Lung (tissue), 11 donors: ENCODE measurements at regions not wholly inside any gene's neighbourhood (a gene's known extent, or its start where the extent isn't known, plus 50 kb on each side); places are given as distances from the start of the nearest gene placed in this dataset.

Source experiments
- ATAC-seq: fragments of 200-7000 bp; cut with Tn5 transposase; one replicate; pipeline ENCODE4 v1.9.1; 2020; ENCODE audit warnings: moderate number of reproducible peaks; ENCODE audit not compliant: insufficient read depth, low FRiP score
- DNase-seq, 3 donors: peaks; one replicate each; pipeline ENCODE4 v3.0.0-alpha.2; 2013 to 2017
- H3K27ac ChIP-seq, 2 donors: one replicate each; pipeline ENCODE4 v1.5.1; 2013; ENCODE audit warnings: mild to moderate bottlenecking in 2 of 2, moderate library complexity in 2 of 2, control low read depth in 1 of 2, inconsistent platforms in 1 of 2, low read depth in 1 of 2, low read length in 1 of 2
- H3K27me3 ChIP-seq, 3 donors: one replicate each; pipeline ENCODE4 v1.5.1; 2013; ENCODE audit warnings: low read length in 2 of 3; ENCODE audit not compliant: control insufficient read depth in 3 of 3, insufficient read depth in 3 of 3
- H3K36me3 ChIP-seq, 4 donors: one replicate each; pipeline ENCODE4 v1.5.1; 2013; ENCODE audit warnings: low read length in 4 of 4, mild to moderate bottlenecking in 1 of 4, moderate library complexity in 1 of 4; ENCODE audit not compliant: control insufficient read depth in 4 of 4, insufficient read depth in 4 of 4
- H3K4me1 ChIP-seq, 5 donors: one replicate each; pipeline ENCODE4 v1.5.1; 2013; ENCODE audit warnings: low read length in 5 of 5, mild to moderate bottlenecking in 2 of 5, moderate library complexity in 1 of 5; ENCODE audit not compliant: control insufficient read depth in 5 of 5, insufficient read depth in 5 of 5
- H3K4me3 ChIP-seq: one replicate; pipeline ENCODE4 v1.5.1; 2013; ENCODE audit warnings: mild to moderate bottlenecking, control low read depth, moderate library complexity
- H3K9ac ChIP-seq, 2 donors: one replicate each; pipeline ENCODE4 v1.5.1; 2013; ENCODE audit warnings: low read length in 2 of 2, control low read depth in 1 of 2; ENCODE audit not compliant: insufficient read depth in 1 of 2
- H3K9me3 ChIP-seq, 4 donors: one replicate each; pipeline ENCODE4 v1.5.1; 2013; ENCODE audit warnings: low read length in 3 of 4, mild to moderate bottlenecking in 1 of 4, moderate library complexity in 1 of 4; ENCODE audit not compliant: control insufficient read depth in 4 of 4, insufficient read depth in 3 of 4
- CTCF ChIP-seq: IDR thresholded peaks from 2 replicates; pipeline ENCODE4 v1.5.1; 2012; ENCODE audit warnings: mild to moderate bottlenecking; ENCODE audit errors: control extremely low read depth, extremely low read depth
- WGBS, 2 donors: extraction: QIAGEN DNeasy Blood & Tissue Kit; methylation state at CpG; one replicate each; pipeline ENCODE4 v1.1.7; 2013; 5-methylcytosine and 5-hydroxymethylcytosine counted together
- donor health status: control.
- donor health status: control.
- donor health status: Bipolar disorder and iron deficiency.
- donor health status: healthy.
- donor health status: DM: yes; HTN: yes; CAD: no.

- H3K4me1 ChIP-seq, result peaks cover 0 to 16% (median 0%) of the 10 kb centered on the region in 5 donors
- TF ChIP-seq CTCF, result no peak
- H3K36me3 ChIP-seq, result no peaks in the 10 kb centered on the region
- peaks cover 0 to 3% (median 0%) of the 10 kb centered on the region in 3 donors for H3K27me3 ChIP-seq
- H3K4me3 ChIP-seq, result no peak overlapping the region
- ATAC-seq, result no peak
- no peak overlapping the region for H3K9ac ChIP-seq
- H3K9me3 ChIP-seq, result peaks cover 0 to 2% (median 0%) of the 10 kb centered on the region in 4 donors
- no peak overlapping the region for H3K27ac ChIP-seq
- no peak for DNase-seq
- 73 to 81% methylated on average over 2 of the region's 2 CpGs for WGBS, 2 donors
Observed at GRCh38 chr7:45244981-45245380, 87.4 kb downstream of the RAMP3 start.

- no peak overlapping the region for H3K9ac ChIP-seq
- no peak overlapping the region for H3K4me3 ChIP-seq
- H3K4me1 ChIP-seq, result peaks cover 0 to 12% (median 0%) of the 10 kb centered on the region in 5 donors
- no peak for DNase-seq
- 64 to 65% methylated on average over 3 of the region's 3 CpGs for WGBS, 2 donors
- no peak overlapping the region for H3K27ac ChIP-seq
- no peaks in the 10 kb centered on the region for H3K36me3 ChIP-seq
- peaks cover 0 to 3% (median 0%) of the 10 kb centered on the region in 3 donors for H3K27me3 ChIP-seq
- H3K9me3 ChIP-seq, result peaks cover 0 to 2% (median 0%) of the 10 kb centered on the region in 4 donors
- no peak for ATAC-seq
- no peak for TF ChIP-seq CTCF
Observed at GRCh38 chr7:45246339-45246738, 88.7 kb downstream of the RAMP3 start.

GRCh38 chr7:45252248-45252647, 94.7 kb downstream of the RAMP3 start:
- WGBS, 2 donors, result 69 to 75% methylated on average over 6 of the region's 6 CpGs
- no peak for TF ChIP-seq CTCF
- Histone ChIP-seq H3K27me3 (peaks cover 0 to under 1% (median 0%) of the 10 kb centered on the region in 3 donors), H3K4me3 (no peak overlapping the region), H3K4me1 (peaks cover 0 to 5% (median 0%) of the 10 kb centered on the region in 5 donors), H3K36me3 (no peaks in the 10 kb centered on the region), H3K27ac (no peak overlapping the region), H3K9ac (no peak overlapping the region), H3K9me3 (no peaks in the 10 kb centered on the region)
- DNase-seq (no peak), ATAC-seq (no peak)

GRCh38 chr7:45252857-45253256, 95.3 kb downstream of the RAMP3 start:
- H3K9me3 ChIP-seq, result no peaks in the 10 kb centered on the region
- no peak overlapping the region for H3K9ac ChIP-seq
- DNase-seq (no peak), ATAC-seq (no peak)
- H3K4me3 ChIP-seq, result no peak overlapping the region
- peaks cover 0 to 3% (median 0%) of the 10 kb centered on the region in 3 donors for H3K27me3 ChIP-seq
- H3K27ac ChIP-seq, result no peak overlapping the region
- peaks cover 0 to 8% (median 0%) of the 10 kb centered on the region in 5 donors for H3K4me1 ChIP-seq
- H3K36me3 ChIP-seq, result no peaks in the 10 kb centered on the region
- TF ChIP-seq CTCF, result no peak
